ENCODE measurements at regions not wholly inside any gene's neighbourhood (a gene's known extent, or its start where the extent isn't known, plus 50 kb on each side); places are given as distances from the start of the nearest gene placed in this dataset.

DNA sequence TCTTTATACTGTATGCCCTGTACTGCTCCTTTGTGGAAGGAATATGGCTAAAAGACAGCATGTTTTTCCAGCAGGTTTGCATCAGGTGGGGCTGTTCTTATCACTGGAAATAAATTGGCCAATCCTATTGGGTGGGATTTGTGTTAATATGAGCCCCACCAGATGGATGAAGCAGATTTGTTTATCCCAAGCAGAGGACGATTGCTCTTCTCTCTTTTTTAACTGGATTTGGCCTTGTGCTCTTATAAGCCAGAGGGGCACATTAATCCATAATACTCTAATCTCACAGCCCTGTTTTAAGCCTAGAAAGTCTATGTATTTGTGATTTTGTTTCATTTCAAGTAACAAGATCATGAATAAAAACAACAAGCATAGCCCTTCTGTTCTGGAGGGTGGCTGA is 240.1 kb upstream of the ADARB2 start:
- 53 to 80% (median 71%) methylated on average over 1 of the region's 1 CpG for WGBS, 4 donors
- no peak for DNase-seq

DNA sequence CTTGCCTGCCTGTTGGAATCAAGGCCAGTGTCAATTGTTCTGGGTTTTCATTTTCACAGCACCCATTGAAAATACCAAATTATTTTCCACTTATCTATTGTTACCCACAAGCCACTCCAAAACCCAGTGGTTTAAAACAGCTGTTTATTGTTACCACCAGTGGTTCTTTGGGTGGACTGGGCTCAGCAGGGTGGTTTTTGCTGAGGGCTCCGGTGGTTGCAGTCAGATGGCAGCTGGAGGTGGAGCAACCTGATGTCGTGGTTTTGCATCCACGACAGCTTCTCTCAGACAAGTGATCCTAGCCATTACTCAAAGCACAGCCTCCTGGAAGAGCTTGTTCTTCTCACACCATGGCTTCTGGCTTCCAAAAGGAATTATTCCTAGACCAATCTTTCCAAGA is 235.1 kb upstream of the ADARB2 start:
- Histone ChIP-seq H3K4me1 (no peaks in the 10 kb centered on the region), H3K4me3 (no peak overlapping the region), H3K9me3 (peaks cover 0 to 3% (median 0%) of the 10 kb centered on the region in 12 donors), H3K27me3 (no peaks in the 10 kb centered on the region), H3K27ac (no peak overlapping the region), H3K36me3 (no peaks in the 10 kb centered on the region)
- ATAC-seq (no peak), DNase-seq (no peak)
- intact Hi-C loops (cut with DNase I) = no loop called here
- no peak for TF ChIP-seq POLR2A (IDR thresholded peaks at IDR 0.05)
- TF ChIP-seq, protein P1, sequence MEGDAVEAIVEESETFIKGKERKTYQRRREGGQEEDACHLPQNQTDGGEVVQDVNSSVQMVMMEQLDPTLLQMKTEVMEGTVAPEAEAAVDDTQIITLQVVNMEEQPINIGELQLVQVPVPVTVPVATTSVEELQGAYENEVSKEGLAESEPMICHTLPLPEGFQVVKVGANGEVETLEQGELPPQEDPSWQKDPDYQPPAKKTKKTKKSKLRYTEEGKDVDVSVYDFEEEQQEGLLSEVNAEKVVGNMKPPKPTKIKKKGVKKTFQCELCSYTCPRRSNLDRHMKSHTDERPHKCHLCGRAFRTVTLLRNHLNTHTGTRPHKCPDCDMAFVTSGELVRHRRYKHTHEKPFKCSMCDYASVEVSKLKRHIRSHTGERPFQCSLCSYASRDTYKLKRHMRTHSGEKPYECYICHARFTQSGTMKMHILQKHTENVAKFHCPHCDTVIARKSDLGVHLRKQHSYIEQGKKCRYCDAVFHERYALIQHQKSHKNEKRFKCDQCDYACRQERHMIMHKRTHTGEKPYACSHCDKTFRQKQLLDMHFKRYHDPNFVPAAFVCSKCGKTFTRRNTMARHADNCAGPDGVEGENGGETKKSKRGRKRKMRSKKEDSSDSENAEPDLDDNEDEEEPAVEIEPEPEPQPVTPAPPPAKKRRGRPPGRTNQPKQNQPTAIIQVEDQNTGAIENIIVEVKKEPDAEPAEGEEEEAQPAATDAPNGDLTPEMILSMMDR (IDR thresholded peaks at IDR 0.05) = no peak
- WGBS, 4 donors = 79 to 90% (median 86%) methylated on average over 3 of the region's 3 CpGs

More for the DNA sequence above, 240.1 kb upstream of the ADARB2 start:
- TF ChIP-seq, protein P1 (IDR thresholded peaks at IDR 0.05) = no peak
- TF ChIP-seq POLR2A (IDR thresholded peaks at IDR 0.05) = no peak
- no peak overlapping the region for H3K27ac ChIP-seq
- H3K9me3 ChIP-seq = peaks cover 0 to 12% (median 0%) of the 10 kb centered on the region in 12 donors
- H3K27me3 ChIP-seq = no peaks in the 10 kb centered on the region
- intact Hi-C loops (cut with DNase I) = no loop called here
- H3K4me1 ChIP-seq = no peaks in the 10 kb centered on the region
- no peaks in the 10 kb centered on the region for H3K36me3 ChIP-seq
- no peak for ATAC-seq
- no peak overlapping the region for H3K4me3 ChIP-seq

DNA sequence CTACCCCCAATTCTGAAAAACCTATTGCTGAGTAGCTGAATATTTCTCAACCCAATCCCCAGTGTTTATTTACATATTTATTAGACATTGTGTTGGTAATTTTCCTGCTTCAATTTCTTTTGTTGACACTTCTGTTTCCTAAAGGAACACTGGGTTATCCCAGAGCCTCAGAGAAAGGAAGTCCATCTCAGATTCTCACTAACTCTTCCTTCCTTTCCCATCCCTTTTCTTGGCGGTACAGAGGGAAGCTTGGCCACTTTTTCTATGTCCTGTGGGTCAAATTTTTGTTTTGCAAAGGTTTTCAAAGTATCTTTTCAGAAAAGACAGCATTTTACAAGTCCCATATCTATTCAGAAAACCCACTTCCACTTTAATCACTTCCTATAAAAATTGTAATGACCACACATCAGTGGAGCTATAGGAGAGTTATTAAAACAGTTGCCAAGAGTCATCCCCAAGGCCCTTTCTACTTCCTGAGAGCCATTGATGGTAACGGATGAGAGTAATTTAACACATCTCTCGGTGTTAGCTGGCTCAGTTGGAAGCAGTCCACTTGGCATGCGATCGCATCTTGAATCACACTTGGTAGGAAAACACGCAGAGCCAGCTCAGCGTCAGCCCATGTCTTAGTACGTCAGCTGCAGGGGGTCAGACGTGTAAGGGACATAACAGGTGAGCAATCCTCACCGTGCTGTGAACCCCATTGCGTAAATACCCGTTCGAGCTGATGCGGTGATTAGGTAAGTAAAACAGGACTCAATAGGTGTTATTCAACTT is 231.1 kb upstream of the ADARB2 start:
- Histone ChIP-seq H3K36me3 (no peaks in the 10 kb centered on the region), H3K9me3 (peaks cover 0 to 3% (median 0%) of the 10 kb centered on the region in 12 donors), H3K4me3 (no peak overlapping the region), H3K27me3 (peaks cover 0 to 3% (median 0%) of the 10 kb centered on the region in 9 donors), H3K27ac (no peak overlapping the region), H3K4me1 (no peaks in the 10 kb centered on the region)
- DNase-seq (no peak), ATAC-seq (no peak)
- intact Hi-C loops (cut with DNase I) = no loop called here
- 61 to 78% (median 72%) methylated on average over 14 of the region's 14 CpGs for WGBS, 4 donors
- TF ChIP-seq, protein P1 (IDR thresholded peaks at IDR 0.05) = no peak
- TF ChIP-seq POLR2A (IDR thresholded peaks at IDR 0.05) = no peak

DNA sequence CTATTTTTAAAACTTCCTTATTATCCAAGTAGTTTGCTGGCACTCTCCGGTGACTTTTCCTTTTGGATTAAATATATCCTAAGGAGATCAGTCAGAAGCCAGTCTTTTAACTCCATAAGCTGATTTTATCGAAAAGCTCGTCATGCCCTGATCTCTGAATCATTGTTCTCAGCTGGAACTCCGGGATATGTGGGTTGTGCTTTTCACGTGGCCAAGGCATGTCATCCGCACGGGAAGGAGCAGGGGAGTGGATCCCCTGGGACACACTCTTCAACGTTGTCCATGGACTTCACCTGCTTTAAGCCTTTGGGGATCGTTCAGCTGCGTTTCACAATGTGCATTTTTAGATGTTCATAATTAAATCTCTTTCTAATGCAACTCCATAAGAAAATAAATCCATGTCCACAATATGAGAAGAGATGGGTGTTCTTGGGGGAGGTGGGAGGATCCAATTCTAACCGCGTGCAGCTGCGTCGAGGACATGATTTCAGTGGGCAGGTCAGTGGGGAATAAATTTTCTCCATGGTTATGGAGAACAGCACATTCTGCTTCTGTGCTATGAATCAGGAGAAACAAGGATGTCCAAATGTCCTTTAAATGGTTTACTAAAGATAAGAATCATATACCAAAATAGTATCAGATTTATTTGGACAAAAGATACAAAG is 229.5 kb upstream of the ADARB2 start:
- Histone ChIP-seq H3K4me1 (no peaks in the 10 kb centered on the region), H3K27me3 (peaks cover 0 to 3% (median 0%) of the 10 kb centered on the region in 9 donors), H3K4me3 (no peak overlapping the region), H3K36me3 (no peaks in the 10 kb centered on the region), H3K9me3 (peaks cover 0 to 3% (median 0%) of the 10 kb centered on the region in 12 donors), H3K27ac (no peak overlapping the region)
- DNase-seq (no peak), ATAC-seq (no peak)
- 66 to 80% (median 69%) methylated on average over 14 of the region's 14 CpGs for WGBS, 4 donors
- intact Hi-C loops (cut with DNase I) = no loop called here
- TF ChIP-seq POLR2A (IDR thresholded peaks at IDR 0.05) = no peak
- TF ChIP-seq, protein P1 (IDR thresholded peaks at IDR 0.05) = no peak
